H9 (cell line): ENCODE measurements at regions not wholly inside any gene's neighbourhood (a gene's known extent, or its start where the extent isn't known, plus 50 kb on each side); places are given as distances from the start of the nearest gene placed in this dataset.

Experiments used
- DNase-seq: peaks from one replicate; pipeline ENCODE4 v3.0.0-alpha.2; 2017
- H2AFZ ChIP-seq: one replicate; pipeline ENCODE4 v1.6.1; 2013; ENCODE audit warnings: mild to moderate bottlenecking, low read length, control low read depth, moderate library complexity
- H2AK5ac ChIP-seq: 2 replicates; pipeline ENCODE4 v1.6.1; 2013; ENCODE audit warnings: low read length, control low read depth, mixed read lengths; ENCODE audit not compliant: insufficient read length
- H2BK120ac ChIP-seq: one replicate; pipeline ENCODE4 v1.6.1; 2013; ENCODE audit warnings: low read depth, mild to moderate bottlenecking, low read length, control low read depth, inconsistent platforms; ENCODE audit not compliant: poor library complexity, severe bottlenecking
- H2BK12ac ChIP-seq: 2 replicates; pipeline ENCODE4 v1.6.1; 2013; ENCODE audit warnings: low read length, control low read depth, mixed read lengths, low read depth; ENCODE audit not compliant: insufficient read length
- H2BK15ac ChIP-seq: 2 replicates; pipeline ENCODE4 v1.6.1; 2013; ENCODE audit warnings: low read depth, low read length, control low read depth
- H2BK20ac ChIP-seq: one replicate; pipeline ENCODE4 v1.6.1; 2013; ENCODE audit warnings: low read depth, mild to moderate bottlenecking, low read length, control low read depth, inconsistent platforms; ENCODE audit not compliant: poor library complexity, severe bottlenecking
- H2BK5ac ChIP-seq: 2 replicates; pipeline ENCODE4 v1.6.1; 2013; ENCODE audit warnings: low read length, control low read depth, mixed read lengths; ENCODE audit not compliant: insufficient read length
- H3K14ac ChIP-seq: 2 replicates; pipeline ENCODE4 v1.6.1; 2013; ENCODE audit warnings: low read length, control low read depth; ENCODE audit not compliant: insufficient read depth
- H3K18ac ChIP-seq: 2 replicates; pipeline ENCODE4 v1.6.1; 2013; ENCODE audit warnings: low read depth, mild to moderate bottlenecking, mixed read lengths, low read length, control low read depth; ENCODE audit not compliant: insufficient read length
- H3K23ac ChIP-seq: 2 replicates; pipeline ENCODE4 v1.6.1; 2013; ENCODE audit warnings: low read length, control low read depth, mixed read lengths, low read depth; ENCODE audit not compliant: insufficient read length
- H3K23me2 ChIP-seq: 2 replicates; pipeline ENCODE4 v1.6.1; 2013; ENCODE audit warnings: low read depth, mild to moderate bottlenecking, mixed read lengths, low read length, control low read depth; ENCODE audit not compliant: insufficient read length, poor library complexity, severe bottlenecking
- H3K27ac ChIP-seq: 2 replicates; pipeline ENCODE4 v1.5.1; 2013; ENCODE audit warnings: low read length, control low read depth, mixed read lengths, low read depth; ENCODE audit not compliant: insufficient read length
- H3K27me3 ChIP-seq: 2 replicates; pipeline ENCODE4 v1.6.1; 2013; ENCODE audit warnings: low read length, control low read depth, inconsistent platforms; ENCODE audit not compliant: insufficient read depth
- H3K4ac ChIP-seq: 2 replicates; pipeline ENCODE4 v1.6.1; 2013; ENCODE audit warnings: low read depth, mild to moderate bottlenecking, control low read depth, inconsistent platforms, low read length, moderate library complexity
- H3K4me1 ChIP-seq: 2 replicates; pipeline ENCODE4 v1.6.1; 2013; ENCODE audit warnings: low read length, control low read depth, inconsistent platforms; ENCODE audit not compliant: insufficient read depth
- H3K4me2 ChIP-seq: 2 replicates; pipeline ENCODE4 v1.6.1; 2013; ENCODE audit warnings: low read length, control low read depth, mixed read lengths; ENCODE audit not compliant: insufficient read length, insufficient read depth
- H3K56ac ChIP-seq: 2 replicates; pipeline ENCODE4 v1.6.1; 2013; ENCODE audit warnings: low read depth, mild to moderate bottlenecking, mixed read lengths, low read length, control low read depth; ENCODE audit not compliant: insufficient read length
- H3K79me1 ChIP-seq: 2 replicates; pipeline ENCODE4 v1.6.1; 2013; ENCODE audit warnings: low read depth, mild to moderate bottlenecking, moderate library complexity, low read length, control low read depth, inconsistent platforms; ENCODE audit not compliant: insufficient read depth, poor library complexity, severe bottlenecking
- H3K79me2 ChIP-seq: 2 replicates; pipeline ENCODE4 v1.6.1; 2013; ENCODE audit warnings: low read length, control low read depth, inconsistent platforms; ENCODE audit not compliant: insufficient read depth
- H3K9ac ChIP-seq: 2 replicates; pipeline ENCODE4 v1.6.1; 2013; ENCODE audit warnings: low read length, control low read depth, mixed read lengths; ENCODE audit not compliant: insufficient read length; ENCODE audit errors: extremely low read depth
- H3K9me3 ChIP-seq: one replicate; pipeline ENCODE4 v1.6.1; 2013; ENCODE audit warnings: low read depth, low read length, inconsistent platforms; ENCODE audit not compliant: control insufficient read depth
- H3T11ph ChIP-seq: one replicate; pipeline ENCODE4 v1.6.1; 2013; ENCODE audit warnings: mild to moderate bottlenecking, low read length, control low read depth, inconsistent platforms
- H4K20me1 ChIP-seq: one replicate; pipeline ENCODE4 v1.6.1; 2013; ENCODE audit not compliant: control insufficient read depth, insufficient read length, insufficient read depth
- H4K5ac ChIP-seq: 2 replicates; pipeline ENCODE4 v1.6.1; 2013; ENCODE audit warnings: low read depth, mild to moderate bottlenecking, mixed read lengths, low read length, control low read depth; ENCODE audit not compliant: insufficient read length
- H4K8ac ChIP-seq: replicated peaks from 2 replicates; pipeline ENCODE4 v1.6.1; 2013; ENCODE audit warnings: low read length, control low read depth, mixed read lengths, low read depth; ENCODE audit not compliant: insufficient read length
- H4K91ac ChIP-seq: 2 replicates; pipeline ENCODE4 v1.6.1; 2013; ENCODE audit warnings: low read depth, mild to moderate bottlenecking, moderate library complexity, mixed read lengths, low read length, control low read depth; ENCODE audit not compliant: insufficient read length
- H3K27ac Mint-ChIP-seq, 3 experiments: 2 replicates in 2 of 3; 3 replicates in 1 of 3; pipeline ENCODE4 v1.8.0; 2020 to 2021; ENCODE audit warnings: mixed read lengths in 3 of 3, mild to moderate bottlenecking in 1 of 3, moderate library complexity in 1 of 3
- H3K27me3 Mint-ChIP-seq: 2 replicates; pipeline ENCODE4 v1.8.0; 2021; ENCODE audit warnings: low read depth, mild to moderate bottlenecking, moderate library complexity, mixed read lengths
- H3K36me3 Mint-ChIP-seq, 3 experiments: 2 replicates in 2 of 3; 3 replicates in 1 of 3; pipeline ENCODE4 v1.8.0; 2020 to 2021; ENCODE audit warnings: low read depth in 3 of 3, mixed read lengths in 3 of 3; ENCODE audit not compliant: insufficient read depth in 1 of 3
- H3K4me1 Mint-ChIP-seq, 2 experiments: 2 replicates each; pipeline ENCODE4 v1.8.0; 2020; ENCODE audit warnings: mixed read lengths in 2 of 2
- H3K4me3 Mint-ChIP-seq, 2 experiments: 2 replicates in 1 of 2; 3 replicates in 1 of 2; pipeline ENCODE4 v1.8.0; 2020 to 2021; ENCODE audit warnings: mild to moderate bottlenecking in 2 of 2, mixed read lengths in 2 of 2, moderate library complexity in 1 of 2
- H3K9me3 Mint-ChIP-seq, 2 experiments: 2 replicates in 1 of 2; 3 replicates in 1 of 2; pipeline ENCODE4 v1.8.0; 2020; ENCODE audit warnings: mild to moderate bottlenecking in 2 of 2, mixed read lengths in 2 of 2, moderate library complexity in 1 of 2
- WGBS: extraction: QIAGEN DNeasy Blood & Tissue Kit; methylation state at CpG from one replicate; pipeline ENCODE4 v1.1.7; 2013; ENCODE audit warnings: missing lambda C conversion rate, low lambda C conversion rate, mixed read lengths; ENCODE audit not compliant: insufficient read length; ENCODE audit errors: extremely low coverage; 5-methylcytosine and 5-hydroxymethylcytosine counted together
- TF ChIP-seq, protein P1 (sequence below): fragments of 200-600 bp; sonication (generic); conservative IDR thresholded peaks from 3 replicates; pipeline ENCODE4 v1.8.0; 2021; ENCODE audit warnings: antibody characterized with exemption, mild to moderate bottlenecking

- H3K4me2 ChIP-seq: no peak overlapping the region
- H2AK5ac ChIP-seq: no peak overlapping the region
- H2BK20ac ChIP-seq: no peak overlapping the region
- H2AFZ ChIP-seq: no peak overlapping the region
- H2BK5ac ChIP-seq: no peak overlapping the region
- no peak overlapping the region for H4K8ac ChIP-seq
- H3K18ac ChIP-seq: no peak overlapping the region
- peaks cover 3 to 4% of the 10 kb centered on the region in 2 experiments; a peak in 2 of 5 replicates for H3K9me3 Mint-ChIP-seq
- H4K20me1 ChIP-seq: no peaks in the 10 kb centered on the region
- no peak for DNase-seq
- no CpG with 5 or more reads among the region's 10 CpGs for WGBS
- H3K36me3 Mint-ChIP-seq: no peaks in the 10 kb centered on the region; a peak in 2 of 7 replicates
- TF ChIP-seq, protein P1, sequence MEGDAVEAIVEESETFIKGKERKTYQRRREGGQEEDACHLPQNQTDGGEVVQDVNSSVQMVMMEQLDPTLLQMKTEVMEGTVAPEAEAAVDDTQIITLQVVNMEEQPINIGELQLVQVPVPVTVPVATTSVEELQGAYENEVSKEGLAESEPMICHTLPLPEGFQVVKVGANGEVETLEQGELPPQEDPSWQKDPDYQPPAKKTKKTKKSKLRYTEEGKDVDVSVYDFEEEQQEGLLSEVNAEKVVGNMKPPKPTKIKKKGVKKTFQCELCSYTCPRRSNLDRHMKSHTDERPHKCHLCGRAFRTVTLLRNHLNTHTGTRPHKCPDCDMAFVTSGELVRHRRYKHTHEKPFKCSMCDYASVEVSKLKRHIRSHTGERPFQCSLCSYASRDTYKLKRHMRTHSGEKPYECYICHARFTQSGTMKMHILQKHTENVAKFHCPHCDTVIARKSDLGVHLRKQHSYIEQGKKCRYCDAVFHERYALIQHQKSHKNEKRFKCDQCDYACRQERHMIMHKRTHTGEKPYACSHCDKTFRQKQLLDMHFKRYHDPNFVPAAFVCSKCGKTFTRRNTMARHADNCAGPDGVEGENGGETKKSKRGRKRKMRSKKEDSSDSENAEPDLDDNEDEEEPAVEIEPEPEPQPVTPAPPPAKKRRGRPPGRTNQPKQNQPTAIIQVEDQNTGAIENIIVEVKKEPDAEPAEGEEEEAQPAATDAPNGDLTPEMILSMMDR: no peak
- H3K23me2 ChIP-seq: no peaks in the 10 kb centered on the region
- H3K27me3 Mint-ChIP-seq: peaks cover 5% of the 10 kb centered on the region
- H3K56ac ChIP-seq: no peak overlapping the region
- no peak overlapping the region for H3K4ac ChIP-seq
- H4K5ac ChIP-seq: no peak overlapping the region
- H3K79me1 ChIP-seq: no peaks in the 10 kb centered on the region
- H3K27ac Mint-ChIP-seq: no peak overlapping the region
- H3K79me2 ChIP-seq: no peaks in the 10 kb centered on the region
- no peak overlapping the region for H2BK15ac ChIP-seq
- no peaks in the 10 kb centered on the region for H3K4me1 ChIP-seq
- no peak overlapping the region for H3T11ph ChIP-seq
- H3K4me3 Mint-ChIP-seq: no peak overlapping the region
- H3K9me3 ChIP-seq: no peaks in the 10 kb centered on the region
- no peak overlapping the region for H4K91ac ChIP-seq
- no peak overlapping the region for H3K23ac ChIP-seq
- no peak overlapping the region for H3K9ac ChIP-seq
- H2BK12ac ChIP-seq: no peak overlapping the region
- H2BK120ac ChIP-seq: no peak overlapping the region
- peaks cover 0 to 5% of the 10 kb centered on the region in 2 experiments; a peak in 2 of 4 replicates for H3K4me1 Mint-ChIP-seq
- H3K27me3 ChIP-seq: no peaks in the 10 kb centered on the region
- H3K14ac ChIP-seq: no peak overlapping the region
- no peak overlapping the region for H3K27ac ChIP-seq
These were observed 371.9 kb upstream of the CHD6 start for GRCh38 chr20:41989935-41990635.
